22Rv1 (cell line): ENCODE measurements at regions not wholly inside any gene's neighbourhood (a gene's known extent, or its start where the extent isn't known, plus 50 kb on each side); places are given as distances from the start of the nearest gene placed in this dataset.

ENCODE experiments used
- H3K27ac ChIP-seq: fragments of 450-650 bp; 2 replicates; pipeline ENCODE4 v1.5.1; 2017
- CTCF ChIP-seq: fragments of 450-650 bp; IDR thresholded peaks from 2 replicates; pipeline ENCODE4 v1.5.1; 2017; ENCODE audit warnings: mild to moderate bottlenecking
- ZFX ChIP-seq: fragments of 450-650 bp; IDR thresholded peaks from 2 replicates; pipeline ENCODE4 v1.6.1; 2017; ENCODE audit warnings: antibody characterized with exemption, borderline replicate concordance

- TF ChIP-seq ZFX (no peak), CTCF (no peak)
- H3K27ac ChIP-seq: no peak overlapping the region
These were observed 261.1 kb downstream of the TBC1D4 start for GRCh38 chr13:75220861-75221260.

GRCh38 chr13:75220238-75220542, 261.8 kb downstream of the TBC1D4 start:
- no peak overlapping the region for H3K27ac ChIP-seq
- TF ChIP-seq CTCF (no peak), ZFX (no peak)

GRCh38 chr13:75219479-75220237, 262.3 kb downstream of the TBC1D4 start:
- TF ChIP-seq ZFX (no peak), CTCF (peak; percentile 96)
- H3K27ac ChIP-seq: no peak overlapping the region

- no peak overlapping the region for H3K27ac ChIP-seq
- no peak for TF ChIP-seq ZFX
- no peak for TF ChIP-seq CTCF
These were observed 264.0 kb downstream of the TBC1D4 start for GRCh38 chr13:75217949-75218348.

GRCh38 chr13:75216038-75216437, 265.9 kb downstream of the TBC1D4 start:
- H3K27ac ChIP-seq: no peak overlapping the region
- TF ChIP-seq ZFX (no peak), CTCF (no peak)

- no peak overlapping the region for H3K27ac ChIP-seq
- TF ChIP-seq CTCF (no peak), ZFX (no peak)
These were observed 267.1 kb downstream of the TBC1D4 start for GRCh38 chr13:75214846-75215245.

- H3K27ac ChIP-seq: no peak overlapping the region
- TF ChIP-seq ZFX: no peak
- no peak for TF ChIP-seq CTCF
These were observed 279.0 kb downstream of the TBC1D4 start for GRCh38 chr13:75202981-75203380.
